HepG2 (cell line): ENCODE measurements at regions not wholly inside any gene's neighbourhood (a gene's known extent, or its start where the extent isn't known, plus 50 kb on each side); places are given as distances from the start of the nearest gene placed in this dataset.

Experiments
- CCDC6 ChIP-seq: sonication (generic); formaldehyde crosslinking; IDR thresholded peaks from 2 replicates; pipeline ENCODE4 v1.8.1; 2022; ENCODE audit warnings: mild to moderate bottlenecking, missing genetic modification reagents, moderate library complexity
- SALL1 ChIP-seq: sonication (generic); formaldehyde crosslinking; IDR thresholded peaks from 2 replicates; pipeline ENCODE4 v1.8.0; 2022; ENCODE audit warnings: mild to moderate bottlenecking, missing genetic modification reagents
- SETDB1 ChIP-seq: sonication (generic); formaldehyde crosslinking; IDR thresholded peaks from 2 replicates; pipeline ENCODE4 v1.5.1; 2020; ENCODE audit warnings: missing genetic modification reagents, mild to moderate bottlenecking, borderline replicate concordance
- ZFP36L2 ChIP-seq: sonication (generic); formaldehyde crosslinking; IDR thresholded peaks from 2 replicates; pipeline ENCODE4 v1.4.0; 2020; ENCODE audit warnings: missing genetic modification reagents
- ZNF572 ChIP-seq: sonication (generic); formaldehyde crosslinking; IDR thresholded peaks from 2 replicates; pipeline ENCODE4 v1.5.1; 2020; ENCODE audit warnings: mild to moderate bottlenecking, missing genetic modification reagents
- ZNF781 ChIP-seq: sonication (generic); formaldehyde crosslinking; IDR thresholded peaks from 2 replicates; pipeline ENCODE4 v1.5.1; 2020; ENCODE audit warnings: borderline replicate concordance, mild to moderate bottlenecking, missing genetic modification reagents; ENCODE audit errors: not compliant biosample characterization
- ZNF792 ChIP-seq: IDR thresholded peaks from 2 replicates; pipeline ENCODE4 v1.6.1; 2016
- TF ChIP-seq, protein P1 (sequence below): sonication (generic); formaldehyde crosslinking; IDR thresholded peaks from 2 replicates; pipeline ENCODE4 v1.4.0; 2020; ENCODE audit warnings: missing genetic modification reagents
- TF ChIP-seq, protein P2 (sequence below): sonication (generic); formaldehyde crosslinking; IDR thresholded peaks from 2 replicates; pipeline ENCODE4 v1.5.1; 2020; ENCODE audit warnings: mild to moderate bottlenecking, missing genetic modification reagents, moderate library complexity
- TF ChIP-seq, protein P3 (sequence below): sonication (generic); formaldehyde crosslinking; IDR thresholded peaks from 2 replicates; pipeline ENCODE4 v1.5.0; 2020; ENCODE audit warnings: missing genetic modification reagents
- TF ChIP-seq, protein P4 (sequence below): sonication (generic); formaldehyde crosslinking; IDR thresholded peaks from 2 replicates; pipeline ENCODE4 v1.9.0; 2022; ENCODE audit warnings: missing genetic modification reagents, mild to moderate bottlenecking, borderline replicate concordance
- TF ChIP-seq, protein P5 (sequence below), 2 experiments: sonication (generic) in 1 of 2; formaldehyde crosslinking in 1 of 2; IDR thresholded peaks; 2 replicates each; pipeline versions ENCODE4 v1.5.1 to v1.6.1; 2011 to 2020; ENCODE audit warnings: borderline replicate concordance in 1 of 2, low read depth in 1 of 2, low read length in 1 of 2, mild to moderate bottlenecking in 1 of 2, missing genetic modification reagents in 1 of 2, moderate library complexity in 1 of 2

DNA sequence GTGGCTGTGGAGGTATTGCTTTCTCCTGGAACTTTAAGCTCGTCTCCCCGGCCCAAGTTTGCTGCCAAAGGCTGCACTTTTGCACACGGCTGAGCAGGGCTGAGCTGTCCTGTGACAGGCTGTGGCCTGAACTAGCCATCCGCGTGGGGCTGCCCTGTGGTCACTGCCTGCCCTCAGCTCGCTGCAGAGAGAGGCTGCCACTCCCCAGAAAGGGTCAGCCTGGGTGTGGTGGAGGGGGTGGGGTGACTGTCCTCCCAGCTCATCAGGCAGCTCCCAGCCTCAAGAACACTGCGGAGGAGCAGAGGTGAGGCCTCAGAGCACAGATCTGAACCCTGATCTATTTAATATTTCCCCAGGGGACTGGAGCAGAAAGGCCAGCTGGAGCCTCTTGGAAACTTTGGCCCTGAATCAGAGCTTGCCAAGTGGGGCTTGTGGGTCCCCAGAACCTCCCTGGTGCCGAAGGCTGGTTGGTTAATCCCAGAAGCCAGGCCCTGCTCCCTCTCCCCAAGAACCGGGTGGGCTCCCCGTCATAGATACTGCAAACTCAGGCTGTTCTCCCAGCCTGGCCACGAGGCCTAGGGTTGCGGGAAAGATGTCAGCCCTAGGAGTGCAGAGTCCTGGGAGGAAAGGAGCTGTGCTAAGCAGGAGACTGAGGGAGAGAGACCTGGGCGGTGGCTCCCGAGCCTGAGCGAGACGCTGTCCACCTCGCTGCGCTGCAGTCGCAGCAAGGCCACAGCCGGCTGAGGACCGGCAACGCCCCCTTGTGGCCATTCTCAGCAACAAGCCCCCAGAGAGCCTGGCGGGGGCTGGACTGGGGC, 125.1 kb upstream of the IPO9 start (continued):
- TF ChIP-seq, protein P1, sequence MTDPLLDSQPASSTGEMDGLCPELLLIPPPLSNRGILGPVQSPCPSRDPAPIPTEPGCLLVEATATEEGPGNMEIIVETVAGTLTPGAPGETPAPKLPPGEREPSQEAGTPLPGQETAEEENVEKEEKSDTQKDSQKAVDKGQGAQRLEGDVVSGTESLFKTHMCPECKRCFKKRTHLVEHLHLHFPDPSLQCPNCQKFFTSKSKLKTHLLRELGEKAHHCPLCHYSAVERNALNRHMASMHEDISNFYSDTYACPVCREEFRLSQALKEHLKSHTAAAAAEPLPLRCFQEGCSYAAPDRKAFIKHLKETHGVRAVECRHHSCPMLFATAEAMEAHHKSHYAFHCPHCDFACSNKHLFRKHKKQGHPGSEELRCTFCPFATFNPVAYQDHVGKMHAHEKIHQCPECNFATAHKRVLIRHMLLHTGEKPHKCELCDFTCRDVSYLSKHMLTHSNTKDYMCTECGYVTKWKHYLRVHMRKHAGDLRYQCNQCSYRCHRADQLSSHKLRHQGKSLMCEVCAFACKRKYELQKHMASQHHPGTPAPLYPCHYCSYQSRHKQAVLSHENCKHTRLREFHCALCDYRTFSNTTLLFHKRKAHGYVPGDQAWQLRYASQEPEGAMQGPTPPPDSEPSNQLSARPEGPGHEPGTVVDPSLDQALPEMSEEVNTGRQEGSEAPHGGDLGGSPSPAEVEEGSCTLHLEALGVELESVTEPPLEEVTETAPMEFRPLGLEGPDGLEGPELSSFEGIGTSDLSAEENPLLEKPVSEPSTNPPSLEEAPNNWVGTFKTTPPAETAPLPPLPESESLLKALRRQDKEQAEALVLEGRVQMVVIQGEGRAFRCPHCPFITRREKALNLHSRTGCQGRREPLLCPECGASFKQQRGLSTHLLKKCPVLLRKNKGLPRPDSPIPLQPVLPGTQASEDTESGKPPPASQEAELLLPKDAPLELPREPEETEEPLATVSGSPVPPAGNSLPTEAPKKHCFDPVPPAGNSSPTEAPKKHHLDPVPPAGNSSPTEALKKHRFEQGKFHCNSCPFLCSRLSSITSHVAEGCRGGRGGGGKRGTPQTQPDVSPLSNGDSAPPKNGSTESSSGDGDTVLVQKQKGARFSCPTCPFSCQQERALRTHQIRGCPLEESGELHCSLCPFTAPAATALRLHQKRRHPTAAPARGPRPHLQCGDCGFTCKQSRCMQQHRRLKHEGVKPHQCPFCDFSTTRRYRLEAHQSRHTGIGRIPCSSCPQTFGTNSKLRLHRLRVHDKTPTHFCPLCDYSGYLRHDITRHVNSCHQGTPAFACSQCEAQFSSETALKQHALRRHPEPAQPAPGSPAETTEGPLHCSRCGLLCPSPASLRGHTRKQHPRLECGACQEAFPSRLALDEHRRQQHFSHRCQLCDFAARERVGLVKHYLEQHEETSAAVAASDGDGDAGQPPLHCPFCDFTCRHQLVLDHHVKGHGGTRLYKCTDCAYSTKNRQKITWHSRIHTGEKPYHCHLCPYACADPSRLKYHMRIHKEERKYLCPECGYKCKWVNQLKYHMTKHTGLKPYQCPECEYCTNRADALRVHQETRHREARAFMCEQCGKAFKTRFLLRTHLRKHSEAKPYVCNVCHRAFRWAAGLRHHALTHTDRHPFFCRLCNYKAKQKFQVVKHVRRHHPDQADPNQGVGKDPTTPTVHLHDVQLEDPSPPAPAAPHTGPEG (CRISPR knock-in tag) = no peak
- TF ChIP-seq, protein P2, sequence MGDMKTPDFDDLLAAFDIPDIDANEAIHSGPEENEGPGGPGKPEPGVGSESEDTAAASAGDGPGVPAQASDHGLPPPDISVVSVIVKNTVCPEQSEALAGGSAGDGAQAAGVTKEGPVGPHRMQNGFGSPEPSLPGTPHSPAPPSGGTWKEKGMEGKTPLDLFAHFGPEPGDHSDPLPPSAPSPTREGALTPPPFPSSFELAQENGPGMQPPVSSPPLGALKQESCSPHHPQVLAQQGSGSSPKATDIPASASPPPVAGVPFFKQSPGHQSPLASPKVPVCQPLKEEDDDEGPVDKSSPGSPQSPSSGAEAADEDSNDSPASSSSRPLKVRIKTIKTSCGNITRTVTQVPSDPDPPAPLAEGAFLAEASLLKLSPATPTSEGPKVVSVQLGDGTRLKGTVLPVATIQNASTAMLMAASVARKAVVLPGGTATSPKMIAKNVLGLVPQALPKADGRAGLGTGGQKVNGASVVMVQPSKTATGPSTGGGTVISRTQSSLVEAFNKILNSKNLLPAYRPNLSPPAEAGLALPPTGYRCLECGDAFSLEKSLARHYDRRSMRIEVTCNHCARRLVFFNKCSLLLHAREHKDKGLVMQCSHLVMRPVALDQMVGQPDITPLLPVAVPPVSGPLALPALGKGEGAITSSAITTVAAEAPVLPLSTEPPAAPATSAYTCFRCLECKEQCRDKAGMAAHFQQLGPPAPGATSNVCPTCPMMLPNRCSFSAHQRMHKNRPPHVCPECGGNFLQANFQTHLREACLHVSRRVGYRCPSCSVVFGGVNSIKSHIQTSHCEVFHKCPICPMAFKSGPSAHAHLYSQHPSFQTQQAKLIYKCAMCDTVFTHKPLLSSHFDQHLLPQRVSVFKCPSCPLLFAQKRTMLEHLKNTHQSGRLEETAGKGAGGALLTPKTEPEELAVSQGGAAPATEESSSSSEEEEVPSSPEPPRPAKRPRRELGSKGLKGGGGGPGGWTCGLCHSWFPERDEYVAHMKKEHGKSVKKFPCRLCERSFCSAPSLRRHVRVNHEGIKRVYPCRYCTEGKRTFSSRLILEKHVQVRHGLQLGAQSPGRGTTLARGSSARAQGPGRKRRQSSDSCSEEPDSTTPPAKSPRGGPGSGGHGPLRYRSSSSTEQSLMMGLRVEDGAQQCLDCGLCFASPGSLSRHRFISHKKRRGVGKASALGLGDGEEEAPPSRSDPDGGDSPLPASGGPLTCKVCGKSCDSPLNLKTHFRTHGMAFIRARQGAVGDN (CRISPR knock-in tag) = peak; percentile 41; the same call in 1 of the 2 replicates
- TF ChIP-seq, protein P3, sequence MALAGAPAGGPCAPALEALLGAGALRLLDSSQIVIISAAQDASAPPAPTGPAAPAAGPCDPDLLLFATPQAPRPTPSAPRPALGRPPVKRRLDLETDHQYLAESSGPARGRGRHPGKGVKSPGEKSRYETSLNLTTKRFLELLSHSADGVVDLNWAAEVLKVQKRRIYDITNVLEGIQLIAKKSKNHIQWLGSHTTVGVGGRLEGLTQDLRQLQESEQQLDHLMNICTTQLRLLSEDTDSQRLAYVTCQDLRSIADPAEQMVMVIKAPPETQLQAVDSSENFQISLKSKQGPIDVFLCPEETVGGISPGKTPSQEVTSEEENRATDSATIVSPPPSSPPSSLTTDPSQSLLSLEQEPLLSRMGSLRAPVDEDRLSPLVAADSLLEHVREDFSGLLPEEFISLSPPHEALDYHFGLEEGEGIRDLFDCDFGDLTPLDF (CRISPR knock-in tag) = no peak
- TF ChIP-seq ZNF781 (CRISPR knock-in tag) (no peak), SETDB1 (CRISPR knock-in tag) (no peak), ZFP36L2 (CRISPR knock-in tag) (no peak), CCDC6 (CRISPR knock-in tag) (no peak), ZNF572 (0 out of 2 replicates have a peak, but pooled peaks have one; percentile 55), SALL1 (peak; percentile 47; the same call in 1 of the 2 replicates), ZNF792 (CRISPR knock-in tag) (no peak)
- TF ChIP-seq, protein P4, sequence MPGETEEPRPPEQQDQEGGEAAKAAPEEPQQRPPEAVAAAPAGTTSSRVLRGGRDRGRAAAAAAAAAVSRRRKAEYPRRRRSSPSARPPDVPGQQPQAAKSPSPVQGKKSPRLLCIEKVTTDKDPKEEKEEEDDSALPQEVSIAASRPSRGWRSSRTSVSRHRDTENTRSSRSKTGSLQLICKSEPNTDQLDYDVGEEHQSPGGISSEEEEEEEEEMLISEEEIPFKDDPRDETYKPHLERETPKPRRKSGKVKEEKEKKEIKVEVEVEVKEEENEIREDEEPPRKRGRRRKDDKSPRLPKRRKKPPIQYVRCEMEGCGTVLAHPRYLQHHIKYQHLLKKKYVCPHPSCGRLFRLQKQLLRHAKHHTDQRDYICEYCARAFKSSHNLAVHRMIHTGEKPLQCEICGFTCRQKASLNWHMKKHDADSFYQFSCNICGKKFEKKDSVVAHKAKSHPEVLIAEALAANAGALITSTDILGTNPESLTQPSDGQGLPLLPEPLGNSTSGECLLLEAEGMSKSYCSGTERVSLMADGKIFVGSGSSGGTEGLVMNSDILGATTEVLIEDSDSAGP = peak; percentile 53
- TF ChIP-seq, protein P5, sequence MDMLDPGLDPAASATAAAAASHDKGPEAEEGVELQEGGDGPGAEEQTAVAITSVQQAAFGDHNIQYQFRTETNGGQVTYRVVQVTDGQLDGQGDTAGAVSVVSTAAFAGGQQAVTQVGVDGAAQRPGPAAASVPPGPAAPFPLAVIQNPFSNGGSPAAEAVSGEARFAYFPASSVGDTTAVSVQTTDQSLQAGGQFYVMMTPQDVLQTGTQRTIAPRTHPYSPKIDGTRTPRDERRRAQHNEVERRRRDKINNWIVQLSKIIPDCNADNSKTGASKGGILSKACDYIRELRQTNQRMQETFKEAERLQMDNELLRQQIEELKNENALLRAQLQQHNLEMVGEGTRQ (IDR thresholded peaks at IDR 0.05; ENCODE audit: low read depth, low read length) = no peak
- TF ChIP-seq, protein P5 (CRISPR knock-in tag; IDR thresholded peaks at IDR 0.05; ENCODE audit: borderline replicate concordance) = no peak
